Psoas muscle (tissue), 7 donors: ENCODE measurements at regions not wholly inside any gene's neighbourhood (a gene's known extent, or its start where the extent isn't known, plus 50 kb on each side); places are given as distances from the start of the nearest gene placed in this dataset.
"Not testable (repeated sequence)": the region's sequence is repeated elsewhere in the genome, so short reads cannot be mapped to it uniquely, and the experiment has no call there.

Experiments
- ATAC-seq, 4 donors: fragments of 200-7000 bp; cut with Tn5 transposase; one replicate each; pipeline ENCODE4 v1.9.1; 2020; ENCODE audit warnings: moderate library complexity in 3 of 4, mild to moderate bottlenecking in 2 of 4
- DNase-seq, 2 donors: peaks; one replicate each; pipeline ENCODE4 v3.0.0-alpha.2; 2020
- H3K27ac ChIP-seq: fragments of 200-600 bp; one replicate; pipeline ENCODE4 v1.8.0; 2022
- H3K27me3 ChIP-seq, 3 donors: fragments of 200-600 bp in 1 of 3; one replicate each; pipeline versions ENCODE4 v1.6.1 to v1.8.0; 2013 to 2022; ENCODE audit warnings: low read length in 2 of 3, mild to moderate bottlenecking in 2 of 3, moderate library complexity in 1 of 3; ENCODE audit not compliant: insufficient read depth in 3 of 3
- H3K36me3 ChIP-seq, 2 donors: fragments of 200-600 bp in 1 of 2; one replicate each; pipeline versions ENCODE4 v1.6.1 to v1.8.0; 2013 to 2022; ENCODE audit warnings: low read depth in 1 of 2, mild to moderate bottlenecking in 1 of 2, moderate library complexity in 1 of 2; ENCODE audit not compliant: insufficient read depth in 1 of 2
- H3K4me1 ChIP-seq: fragments of 200-600 bp; one replicate; pipeline ENCODE4 v1.8.0; 2022
- H3K4me3 ChIP-seq: fragments of 200-600 bp; one replicate; pipeline ENCODE4 v1.8.0; 2022; ENCODE audit warnings: mild to moderate bottlenecking
- H3K9me3 ChIP-seq: fragments of 200-600 bp; one replicate; pipeline ENCODE4 v1.8.0; 2022
- WGBS, 3 donors: extraction: QIAGEN DNeasy Blood & Tissue Kit; methylation state at CpG; one replicate each; pipeline versions ENCODE4 v1.1.6 to v1.1.7; 2013; 5-methylcytosine and 5-hydroxymethylcytosine counted together
- intact Hi-C, 2 donors: fragments of 100-400 bp; cut with DNase I; formaldehyde crosslinking; loops; one replicate each; pipeline versions ENCODE4 v1.11.0 to v1.14.2; 2022
- TF ChIP-seq, protein P1 (sequence below): fragments of 200-600 bp; IDR thresholded peaks from one replicate; pipeline ENCODE4 v1.8.0; 2022; ENCODE audit warnings: antibody characterized with exemption
- donor health status: healthy with polysubstance abuse.
- donor health status: DM: no; HTN: no; CAD: no; lungs with moderate emphysema.
- donor health status: Bipolar disorder and iron deficiency.
- donor health status: healthy.
- donor health status: DM: yes; HTN: yes; CAD: no.
- donor health status: DM: no; HTN: no; CAD: no.
- donor health status: DM: yes; HTN: yes; CAD: no.

DNA sequence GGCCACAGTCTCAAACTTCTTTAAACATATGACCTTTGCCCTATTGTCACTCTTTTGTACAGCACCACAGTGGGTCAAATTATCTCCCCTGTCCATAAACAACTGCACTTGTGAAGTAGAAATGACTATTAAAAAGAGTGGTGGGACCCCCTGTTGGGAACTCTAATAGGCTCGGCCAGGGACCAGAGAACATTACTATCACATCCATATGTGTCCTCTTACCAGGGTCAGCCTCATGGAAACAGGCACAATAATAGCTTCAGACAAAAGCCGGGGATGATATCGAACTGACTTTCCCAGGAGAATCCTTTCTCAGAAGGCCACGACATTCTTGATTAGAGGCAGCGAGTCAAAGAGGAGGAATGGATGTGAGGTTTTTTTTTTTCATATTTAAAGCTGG is 96.6 kb downstream of the NKX2-1 start:
- Histone ChIP-seq H3K27ac (no peak overlapping the region), H3K27me3 (no peaks in the 10 kb centered on the region), H3K36me3 (no peaks in the 10 kb centered on the region), H3K4me1 (peaks cover 29% of the 10 kb centered on the region), H3K4me3 (no peak overlapping the region), H3K9me3 (no peaks in the 10 kb centered on the region)
- ATAC-seq (no peak), DNase-seq (no peak)
- 33 to 45% (median 34%) methylated on average over 5 of the region's 5 CpGs for WGBS, 3 donors
- TF ChIP-seq, protein P1, sequence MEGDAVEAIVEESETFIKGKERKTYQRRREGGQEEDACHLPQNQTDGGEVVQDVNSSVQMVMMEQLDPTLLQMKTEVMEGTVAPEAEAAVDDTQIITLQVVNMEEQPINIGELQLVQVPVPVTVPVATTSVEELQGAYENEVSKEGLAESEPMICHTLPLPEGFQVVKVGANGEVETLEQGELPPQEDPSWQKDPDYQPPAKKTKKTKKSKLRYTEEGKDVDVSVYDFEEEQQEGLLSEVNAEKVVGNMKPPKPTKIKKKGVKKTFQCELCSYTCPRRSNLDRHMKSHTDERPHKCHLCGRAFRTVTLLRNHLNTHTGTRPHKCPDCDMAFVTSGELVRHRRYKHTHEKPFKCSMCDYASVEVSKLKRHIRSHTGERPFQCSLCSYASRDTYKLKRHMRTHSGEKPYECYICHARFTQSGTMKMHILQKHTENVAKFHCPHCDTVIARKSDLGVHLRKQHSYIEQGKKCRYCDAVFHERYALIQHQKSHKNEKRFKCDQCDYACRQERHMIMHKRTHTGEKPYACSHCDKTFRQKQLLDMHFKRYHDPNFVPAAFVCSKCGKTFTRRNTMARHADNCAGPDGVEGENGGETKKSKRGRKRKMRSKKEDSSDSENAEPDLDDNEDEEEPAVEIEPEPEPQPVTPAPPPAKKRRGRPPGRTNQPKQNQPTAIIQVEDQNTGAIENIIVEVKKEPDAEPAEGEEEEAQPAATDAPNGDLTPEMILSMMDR = no peak
- intact Hi-C loops = loop anchor here in 1 of 2 donors (5.0 kb wide), 1 partner anchor 41 kb away; no protein-coding TSS in a partner anchor

DNA sequence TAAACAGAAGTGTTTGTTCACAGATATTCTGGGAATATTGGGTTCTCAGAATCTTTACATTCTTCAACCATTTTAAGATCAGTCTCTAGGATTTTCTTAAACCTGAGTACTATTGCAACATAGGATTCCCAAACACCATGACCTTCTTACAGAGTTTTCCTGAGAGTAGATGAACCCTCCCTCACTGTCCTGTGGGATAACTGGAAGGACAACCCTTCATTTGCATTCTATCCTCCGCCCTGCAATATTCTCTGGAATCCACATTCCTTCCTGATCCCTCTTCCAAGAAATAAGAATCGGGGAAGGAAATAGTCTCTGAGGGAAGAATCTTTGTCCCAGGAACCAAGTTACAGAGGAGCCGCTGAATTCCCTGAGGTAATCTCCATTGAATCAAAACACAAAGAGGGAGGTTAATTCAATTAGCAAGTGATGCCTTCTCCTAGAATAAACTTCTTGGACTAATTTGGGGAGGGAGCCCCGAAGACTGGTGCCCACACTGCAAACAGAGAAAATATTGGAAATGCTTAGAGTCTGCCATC is 99.8 kb upstream of the MBIP start:
- no peaks in the 10 kb centered on the region for H3K27me3 ChIP-seq
- DNase-seq = no peak
- no peaks in the 10 kb centered on the region for H3K36me3 ChIP-seq
- no peak for ATAC-seq
- peaks cover 13% of the 10 kb centered on the region for H3K4me1 ChIP-seq
- H3K9me3 ChIP-seq = no peaks in the 10 kb centered on the region
- no peak overlapping the region for H3K4me3 ChIP-seq
- TF ChIP-seq, protein P1 = no peak
- intact Hi-C loops = loop anchor here in 1 of 2 donors (5.0 kb wide), 1 partner anchor 38 kb away; no protein-coding TSS in a partner anchor
- 69 to 71% (median 70%) methylated on average over 4 of the region's 4 CpGs for WGBS, 3 donors
- no peak overlapping the region for H3K27ac ChIP-seq

- Histone ChIP-seq H3K9me3 (no peaks in the 10 kb centered on the region), H3K27ac (no peak overlapping the region), H3K4me3 (no peak overlapping the region), H3K36me3 (no peaks in the 10 kb centered on the region), H3K27me3 (no peaks in the 10 kb centered on the region), H3K4me1 (peaks cover 3% of the 10 kb centered on the region)
- ATAC-seq (no peak), DNase-seq (no peak)
- intact Hi-C loops = no loop called here
- TF ChIP-seq, protein P1 = no peak
These were observed 98.5 kb upstream of the MBIP start for GRCh38 chr14:36418937-36419336.

DNA sequence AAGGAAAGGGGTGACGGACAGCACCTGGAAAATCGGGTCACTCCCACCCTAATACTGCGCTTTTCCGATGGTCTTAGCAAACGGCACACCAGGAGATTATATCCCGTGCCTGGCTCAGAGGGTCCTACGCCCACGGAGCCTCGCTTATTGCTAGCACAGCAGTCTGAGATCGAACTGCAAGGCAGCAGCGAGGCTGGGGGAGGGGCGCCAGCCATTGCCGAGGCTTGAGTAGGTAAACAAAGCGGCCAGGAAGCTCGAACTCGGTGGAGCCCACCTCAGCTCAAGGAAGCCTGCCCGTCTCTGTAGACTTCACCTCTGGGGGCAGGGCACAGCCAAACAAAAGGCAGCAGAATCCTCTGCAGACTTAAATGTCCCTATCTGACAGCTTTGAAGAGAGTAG is 91.5 kb upstream of the MBIP start:
- intact Hi-C loops, H3K27me3 ChIP-seq, H3K4me1 ChIP-seq, DNase-seq, H3K4me3 ChIP-seq, H3K36me3 ChIP-seq, H3K9me3 ChIP-seq, H3K27ac ChIP-seq, ATAC-seq: not testable (repeated sequence)
- WGBS, 3 donors = 86 to 98% (median 93%) methylated on average over 13 to 17 of the region's 17 CpGs

DNA sequence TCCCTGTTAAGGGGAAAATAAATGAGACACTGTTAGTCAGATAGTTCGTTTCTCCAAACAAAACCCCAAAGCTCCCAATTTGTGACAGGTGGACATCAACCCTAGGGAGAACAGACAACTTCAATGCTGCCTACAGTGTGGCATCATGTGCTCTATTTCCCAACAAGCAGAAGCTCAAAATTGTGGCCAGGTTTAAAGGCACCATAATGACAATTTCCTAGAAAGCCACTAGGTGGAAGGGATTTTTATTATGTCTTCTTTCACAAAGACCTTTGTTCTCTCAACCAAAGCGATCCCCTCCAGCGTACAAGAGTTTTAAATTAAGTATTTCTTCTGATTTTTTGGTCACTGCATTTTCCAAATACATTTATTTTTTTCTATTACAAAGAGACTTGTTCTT is 88.0 kb upstream of the MBIP start:
- TF ChIP-seq, protein P1 = no peak
- intact Hi-C loops = no loop called here
- ATAC-seq = no peak

More for the DNA sequence above, 88.0 kb upstream of the MBIP start:
- no peaks in the 10 kb centered on the region for H3K36me3 ChIP-seq
- no peak overlapping the region for H3K27ac ChIP-seq
- WGBS, 3 donors = 55 to 79% (median 68%) methylated on average over 3 of the region's 3 CpGs
- no peaks in the 10 kb centered on the region for H3K9me3 ChIP-seq
- H3K27me3 ChIP-seq = no peaks in the 10 kb centered on the region
- no peak overlapping the region for H3K4me3 ChIP-seq
- H3K4me1 ChIP-seq = no peaks in the 10 kb centered on the region
- DNase-seq = no peak
